Esophagus muscularis mucosa (tissue), 4 donors: ENCODE measurements at regions not wholly inside any gene's neighbourhood (a gene's known extent, or its start where the extent isn't known, plus 50 kb on each side); places are given as distances from the start of the nearest gene placed in this dataset.

Source experiments
- DNase-seq: peaks from one replicate; pipeline ENCODE4 v3.0.0-alpha.2; 2017; ENCODE audit errors: extremely low spot score
- H3K27ac ChIP-seq, 4 donors: fragments of 200-600 bp; sonication (generic); replicated peaks in 1 of 4; 1 replicate in 3 of 4; 2 replicates in 1 of 4; pipeline ENCODE4 v1.5.1; 2016 to 2019; ENCODE audit warnings: mild to moderate bottlenecking in 1 of 4
- H3K27me3 ChIP-seq, 4 donors: fragments of 200-600 bp; sonication (generic); one replicate each; pipeline versions ENCODE4 v1.5.1 to v1.6.0; 2016 to 2019
- H3K36me3 ChIP-seq, 4 donors: fragments of 200-600 bp; sonication (generic); one replicate each; pipeline ENCODE4 v1.5.1; 2016 to 2019
- H3K4me1 ChIP-seq, 4 donors: fragments of 200-600 bp; sonication (generic); one replicate each; pipeline ENCODE4 v1.5.1; 2016 to 2019
- H3K4me3 ChIP-seq, 4 donors: fragments of 200-600 bp; sonication (generic); 1 replicate in 2 of 4; 2 replicates in 2 of 4; pipeline ENCODE4 v1.5.1; 2016 to 2019; ENCODE audit warnings: mild to moderate bottlenecking in 4 of 4, moderate library complexity in 1 of 4
- H3K9me3 ChIP-seq, 4 donors: fragments of 200-600 bp; sonication (generic); 1 replicate in 3 of 4; 2 replicates in 1 of 4; pipeline ENCODE4 v1.5.1; 2016 to 2019
- EP300 ChIP-seq: sonication (generic); formaldehyde crosslinking; IDR thresholded peaks from one replicate; pipeline ENCODE4 v1.6.1; 2017; ENCODE audit warnings: antibody characterized with exemption
- POLR2A ChIP-seq: fragments of 450-650 bp; IDR thresholded peaks from one replicate; pipeline ENCODE4 v1.6.1; 2017; ENCODE audit warnings: antibody characterized with exemption, moderate library complexity, mild to moderate bottlenecking, low read depth
- POLR2AphosphoS5 ChIP-seq, 2 donors: sonication (generic); formaldehyde crosslinking; IDR thresholded peaks; one replicate each; pipeline ENCODE4 v1.6.1; 2017; ENCODE audit warnings: antibody characterized with exemption in 2 of 2
- WGBS: methylation state at CpG from one replicate; pipeline ENCODE4 v1.1.5; 2018; 5-methylcytosine and 5-hydroxymethylcytosine counted together
- intact Hi-C: fragments of 100-400 bp; cut with DNase I; formaldehyde crosslinking; loops from one replicate; pipeline ENCODE4 v1.15.1; 2023
- TF ChIP-seq, protein P1 (sequence below), 3 experiments: fragments of 200-600 bp in 2 of 3; fragments of 450-650 bp in 1 of 3; sonication (generic) in 2 of 3; IDR thresholded peaks; one replicate each; pipeline ENCODE4 v1.5.1; 2017 to 2019; ENCODE audit warnings: antibody characterized with exemption in 3 of 3, mild to moderate bottlenecking in 2 of 3, moderate library complexity in 1 of 3

DNA sequence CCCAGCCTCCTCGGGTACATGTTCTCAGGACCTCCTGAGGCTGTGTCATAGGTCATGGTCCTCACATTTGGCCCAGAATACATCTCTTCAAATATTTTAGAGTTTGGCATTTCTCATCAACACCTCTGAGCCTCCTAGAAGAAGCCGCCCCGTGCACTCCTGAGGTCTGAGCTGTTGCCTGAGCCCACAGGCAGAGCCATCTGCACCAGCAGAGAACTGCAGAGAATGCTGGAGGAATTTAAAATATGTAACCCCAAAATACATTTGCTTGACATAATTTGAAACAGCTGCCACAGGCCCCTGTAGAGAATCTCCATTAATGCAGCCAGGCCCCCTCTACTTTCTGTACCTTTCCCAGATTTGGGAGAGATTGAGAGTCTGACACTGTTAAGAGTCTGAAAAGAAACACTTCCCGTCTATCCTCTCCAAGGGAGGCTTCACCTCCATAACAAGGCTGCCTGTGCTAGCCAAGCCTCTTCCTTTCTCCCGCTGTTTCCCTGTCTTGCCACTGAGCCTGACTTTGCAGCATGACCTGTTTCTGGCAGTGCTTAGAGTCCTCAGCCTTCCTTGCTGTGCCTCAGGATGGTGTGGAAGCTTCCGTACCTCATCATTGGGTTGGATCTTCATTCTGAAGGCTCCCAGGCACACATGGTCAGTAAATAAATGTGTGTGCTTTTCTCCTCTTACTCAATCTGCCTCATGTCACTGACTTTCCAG is 95.4 kb upstream of the SFSWAP start:
- intact Hi-C loops: no loop called here
- Histone ChIP-seq H3K4me3 (no peak overlapping the region), H3K4me1 (peaks cover 0 to 7% (median 0%) of the 10 kb centered on the region in 4 donors), H3K36me3 (no peaks in the 10 kb centered on the region), H3K27ac (no peak overlapping the region), H3K9me3 (no peaks in the 10 kb centered on the region), H3K27me3 (peaks cover 0 to 75% (median 3%) of the 10 kb centered on the region in 4 donors)
- 39% methylated on average over 6 of the region's 6 CpGs for WGBS
- TF ChIP-seq POLR2AphosphoS5 (IDR thresholded peaks at IDR 0.05) (no peak), POLR2A (no peak), EP300 (no peak)
- TF ChIP-seq, protein P1, sequence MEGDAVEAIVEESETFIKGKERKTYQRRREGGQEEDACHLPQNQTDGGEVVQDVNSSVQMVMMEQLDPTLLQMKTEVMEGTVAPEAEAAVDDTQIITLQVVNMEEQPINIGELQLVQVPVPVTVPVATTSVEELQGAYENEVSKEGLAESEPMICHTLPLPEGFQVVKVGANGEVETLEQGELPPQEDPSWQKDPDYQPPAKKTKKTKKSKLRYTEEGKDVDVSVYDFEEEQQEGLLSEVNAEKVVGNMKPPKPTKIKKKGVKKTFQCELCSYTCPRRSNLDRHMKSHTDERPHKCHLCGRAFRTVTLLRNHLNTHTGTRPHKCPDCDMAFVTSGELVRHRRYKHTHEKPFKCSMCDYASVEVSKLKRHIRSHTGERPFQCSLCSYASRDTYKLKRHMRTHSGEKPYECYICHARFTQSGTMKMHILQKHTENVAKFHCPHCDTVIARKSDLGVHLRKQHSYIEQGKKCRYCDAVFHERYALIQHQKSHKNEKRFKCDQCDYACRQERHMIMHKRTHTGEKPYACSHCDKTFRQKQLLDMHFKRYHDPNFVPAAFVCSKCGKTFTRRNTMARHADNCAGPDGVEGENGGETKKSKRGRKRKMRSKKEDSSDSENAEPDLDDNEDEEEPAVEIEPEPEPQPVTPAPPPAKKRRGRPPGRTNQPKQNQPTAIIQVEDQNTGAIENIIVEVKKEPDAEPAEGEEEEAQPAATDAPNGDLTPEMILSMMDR (IDR thresholded peaks at IDR 0.05): no peak
- no peak for DNase-seq

- no peak overlapping the region for H3K27ac ChIP-seq
- TF ChIP-seq POLR2AphosphoS5 (IDR thresholded peaks at IDR 0.05) (no peak), POLR2A (no peak), EP300 (no peak)
- TF ChIP-seq, protein P1 (IDR thresholded peaks at IDR 0.05): no peak
- WGBS: 33% methylated on average over 17 of the region's 19 CpGs
- H3K4me1 ChIP-seq: peaks cover 0 to 7% (median 0%) of the 10 kb centered on the region in 4 donors
- H3K36me3 ChIP-seq: no peaks in the 10 kb centered on the region
- intact Hi-C loops: no loop called here
- no peak overlapping the region for H3K4me3 ChIP-seq
- peaks cover 0 to 75% (median 3%) of the 10 kb centered on the region in 4 donors for H3K27me3 ChIP-seq
- no peaks in the 10 kb centered on the region for H3K9me3 ChIP-seq
- DNase-seq: no peak
Observed at GRCh38 chr12:131616043-131616700, 94.7 kb upstream of the SFSWAP start.

GRCh38 chr12:131616738-131617137 is 94.2 kb upstream of the SFSWAP start:
- TF ChIP-seq POLR2AphosphoS5 (IDR thresholded peaks at IDR 0.05): no peak
- no peak for TF ChIP-seq EP300
- TF ChIP-seq, protein P1 (IDR thresholded peaks at IDR 0.05): no peak
- TF ChIP-seq POLR2A: no peak
- no peaks in the 10 kb centered on the region for H3K36me3 ChIP-seq
- peaks cover 0 to 7% (median under 1%) of the 10 kb centered on the region in 4 donors for H3K4me1 ChIP-seq
- no peak overlapping the region for H3K4me3 ChIP-seq
- no peak for DNase-seq
- H3K27ac ChIP-seq: no peak overlapping the region
- no peaks in the 10 kb centered on the region for H3K9me3 ChIP-seq
- 86% methylated on average over 8 of the region's 11 CpGs for WGBS
- intact Hi-C loops: no loop called here
- H3K27me3 ChIP-seq: peaks cover 0 to 75% (median 6%) of the 10 kb centered on the region in 4 donors

DNA sequence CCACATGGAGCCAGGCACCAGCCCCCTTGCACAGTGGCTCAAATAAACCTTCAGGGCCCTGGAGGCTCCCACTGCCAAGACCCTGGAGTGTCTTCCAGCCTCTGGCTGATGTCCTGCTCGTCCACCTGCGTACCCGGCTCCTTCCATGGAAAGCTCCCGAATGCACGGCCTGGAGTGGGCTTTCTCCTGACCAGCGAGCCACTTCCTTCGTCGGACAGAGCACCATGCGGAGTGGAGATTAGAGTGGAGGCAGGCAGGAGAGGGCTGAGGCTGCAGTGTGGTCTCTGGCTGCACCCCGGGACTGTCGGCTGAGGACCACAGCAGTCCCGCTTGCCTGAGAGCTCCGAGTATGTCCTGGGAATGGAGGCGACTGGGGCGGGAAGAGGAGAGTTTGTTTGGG is 93.7 kb upstream of the SFSWAP start:
- H3K4me1 ChIP-seq: peaks cover 0 to 7% (median 3%) of the 10 kb centered on the region in 4 donors
- H3K27ac ChIP-seq: no peak overlapping the region
- H3K4me3 ChIP-seq: no peak overlapping the region
- TF ChIP-seq, protein P1 (IDR thresholded peaks at IDR 0.05): no peak
- no peak for TF ChIP-seq POLR2AphosphoS5 (IDR thresholded peaks at IDR 0.05)
- no peak for TF ChIP-seq EP300
- TF ChIP-seq POLR2A: no peak
- no peaks in the 10 kb centered on the region for H3K9me3 ChIP-seq
- no peak for DNase-seq
- 92% methylated on average over 15 of the region's 15 CpGs for WGBS
- intact Hi-C loops: no loop called here
- H3K27me3 ChIP-seq: peaks cover 0 to 75% (median 6%) of the 10 kb centered on the region in 4 donors
- H3K36me3 ChIP-seq: no peaks in the 10 kb centered on the region
